GM23338 (cell line): ENCODE measurements at regions not wholly inside any gene's neighbourhood (a gene's known extent, or its start where the extent isn't known, plus 50 kb on each side); places are given as distances from the start of the nearest gene placed in this dataset.
"Not testable (repeated sequence)": the region's sequence is repeated elsewhere in the genome, so short reads cannot be mapped to it uniquely, and the experiment has no call there.

ENCODE experiments used
- ATAC-seq: fragments of 200-7000 bp; cut with Tn5 transposase; 3 replicates; pipeline ENCODE4 v1.9.1; 2020
- DNase-seq: peaks from one replicate; pipeline ENCODE4 v3.0.0-alpha.2; 2015; ENCODE audit warnings: low spot score
- H2AFZ ChIP-seq: fragments of 200-600 bp; sonication (generic); 2 replicates; pipeline ENCODE4 v1.8.0; 2016; ENCODE audit warnings: antibody characterized with exemption, mild to moderate bottlenecking, moderate library complexity
- H3F3A ChIP-seq: fragments of 200-600 bp; sonication (generic); replicated peaks from 2 replicates; pipeline ENCODE4 v1.8.0; 2017; ENCODE audit warnings: antibody characterized with exemption, mixed run types, low read depth
- H3K27ac ChIP-seq: fragments of 200-600 bp; sonication (generic); 2 replicates; pipeline ENCODE4 v1.6.1; 2016; ENCODE audit warnings: low read depth
- H3K27me3 ChIP-seq: fragments of 200-600 bp; sonication (generic); 2 replicates; pipeline ENCODE4 v1.8.0; 2016; ENCODE audit warnings: mild to moderate bottlenecking, mixed run types, moderate library complexity; ENCODE audit not compliant: insufficient read depth
- H3K36me3 ChIP-seq: fragments of 200-600 bp; sonication (generic); 2 replicates; pipeline ENCODE4 v1.8.0; 2016; ENCODE audit warnings: mild to moderate bottlenecking; ENCODE audit not compliant: insufficient read depth
- H3K4me1 ChIP-seq: fragments of 200-600 bp; sonication (generic); 2 replicates; pipeline ENCODE4 v1.8.0; 2016; ENCODE audit warnings: mild to moderate bottlenecking, moderate library complexity; ENCODE audit not compliant: insufficient read depth
- H3K4me2 ChIP-seq: fragments of 200-600 bp; sonication (generic); 2 replicates; pipeline ENCODE4 v1.7.1; 2017; ENCODE audit warnings: mixed run types
- H3K4me3 ChIP-seq: fragments of 200-600 bp; sonication (generic); 2 replicates; pipeline ENCODE4 v1.6.1; 2016; ENCODE audit warnings: mixed run types
- H3K79me2 ChIP-seq: fragments of 200-600 bp; sonication (generic); replicated peaks from 2 replicates; pipeline ENCODE4 v1.8.0; 2017; ENCODE audit warnings: mild to moderate bottlenecking; ENCODE audit not compliant: insufficient read depth
- H3K9me2 ChIP-seq: fragments of 200-600 bp; sonication (generic); 2 replicates; pipeline ENCODE4 v1.8.0; 2017; ENCODE audit not compliant: insufficient read depth
- H4K20me1 ChIP-seq: fragments of 200-600 bp; sonication (generic); replicated peaks from 2 replicates; pipeline ENCODE4 v1.8.0; 2017; ENCODE audit warnings: mild to moderate bottlenecking; ENCODE audit not compliant: insufficient read depth
- H3K27ac Mint-ChIP-seq: 2 replicates; pipeline ENCODE4 v1.8.0; 2020; ENCODE audit warnings: inconsistent platforms, mild to moderate bottlenecking, moderate library complexity, mixed read lengths
- H3K27me3 Mint-ChIP-seq: 3 replicates; pipeline ENCODE4 v1.8.0; 2022; ENCODE audit warnings: low read depth, mild to moderate bottlenecking, moderate library complexity, mixed read lengths, inconsistent platforms; ENCODE audit not compliant: insufficient read depth, poor library complexity
- H3K36me3 Mint-ChIP-seq: 3 replicates; pipeline ENCODE4 v1.8.0; 2021; ENCODE audit warnings: low read depth, mild to moderate bottlenecking, inconsistent platforms, moderate library complexity, mixed read lengths
- H3K4me1 Mint-ChIP-seq: 3 replicates; pipeline ENCODE4 v1.8.0; 2020; ENCODE audit warnings: mild to moderate bottlenecking, inconsistent platforms, mixed read lengths
- H3K4me3 Mint-ChIP-seq: 3 replicates; pipeline ENCODE4 v1.8.0; 2021; ENCODE audit warnings: moderate library complexity, mild to moderate bottlenecking, inconsistent platforms, mixed read lengths
- H3K9me3 Mint-ChIP-seq: 3 replicates; pipeline ENCODE4 v1.8.0; 2020; ENCODE audit warnings: moderate library complexity, mild to moderate bottlenecking, inconsistent platforms, mixed read lengths
- EZH2phosphoT487 ChIP-seq: fragments of 200-600 bp; sonication (generic); IDR thresholded peaks from one replicate; pipeline ENCODE4 v1.8.1; 2018; ENCODE audit warnings: antibody characterized with exemption; ENCODE audit not compliant: unreplicated experiment
- POLR2AphosphoS5 ChIP-seq: IDR thresholded peaks from 2 replicates; pipeline ENCODE4 v1.6.1; 2016; ENCODE audit warnings: antibody characterized with exemption, low read depth
- ZNF462 ChIP-seq: fragments of 250-450 bp; sonication (Bioruptor Pico); IDR thresholded peaks from 2 replicates; pipeline ENCODE4 v1.5.0; 2020; ENCODE audit warnings: mild to moderate bottlenecking, moderate library complexity

DNA sequence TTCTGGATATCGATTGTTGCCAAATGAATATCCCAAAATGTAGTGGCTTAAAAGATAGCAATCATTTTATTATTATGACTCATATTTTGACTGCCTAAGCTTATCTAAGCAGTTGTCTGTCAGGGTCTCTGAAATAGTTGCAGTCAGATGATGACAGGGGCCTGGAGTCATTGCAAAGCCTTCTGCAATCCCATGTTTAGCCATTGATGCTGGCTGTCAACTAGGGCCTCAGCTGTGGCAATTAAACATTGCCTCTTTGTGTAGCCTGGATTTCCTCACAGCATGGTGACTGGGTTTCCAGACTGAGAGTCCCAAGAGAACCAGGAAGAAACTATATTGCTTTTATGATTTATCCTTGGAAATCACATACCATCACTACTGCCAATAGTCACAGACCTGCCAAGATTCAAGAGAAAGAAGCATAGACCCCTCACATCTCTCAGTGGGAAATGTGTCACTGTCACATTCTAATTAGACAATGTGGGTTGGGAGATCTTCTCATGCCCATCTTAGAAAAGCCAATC lies 227.3 kb upstream of the NOCT start:
- Histone ChIP-seq H3K27me3 (no peaks in the 10 kb centered on the region), H3K27ac (no peak overlapping the region), H3K79me2 (no peaks in the 10 kb centered on the region), H3K4me1 (no peaks in the 10 kb centered on the region), H3F3A (no peaks in the 10 kb centered on the region), H3K4me2 (no peak overlapping the region), H3K4me3 (no peak overlapping the region), H3K9me2 (0 out of 2 replicates have a peak, but pooled peaks cover 3% of the 10 kb centered on the region), H4K20me1 (no peaks in the 10 kb centered on the region), H2AFZ (no peak overlapping the region), H3K36me3 (no peaks in the 10 kb centered on the region)
- no peak overlapping the region for H3K4me3 Mint-ChIP-seq
- no peak for DNase-seq
- no peaks in the 10 kb centered on the region for H3K36me3 Mint-ChIP-seq
- peaks cover 2% of the 10 kb centered on the region for H3K27me3 Mint-ChIP-seq
- H3K4me1 Mint-ChIP-seq: peaks cover 5% of the 10 kb centered on the region; the same call in 1 of the 3 replicates
- TF ChIP-seq POLR2AphosphoS5: no peak
- TF ChIP-seq EZH2phosphoT487: no peak
- TF ChIP-seq ZNF462 (CRISPR knock-in tag): no peak
- H3K27ac Mint-ChIP-seq: no peak overlapping the region
- no peak for ATAC-seq
- H3K9me3 Mint-ChIP-seq: no peaks in the 10 kb centered on the region

DNA sequence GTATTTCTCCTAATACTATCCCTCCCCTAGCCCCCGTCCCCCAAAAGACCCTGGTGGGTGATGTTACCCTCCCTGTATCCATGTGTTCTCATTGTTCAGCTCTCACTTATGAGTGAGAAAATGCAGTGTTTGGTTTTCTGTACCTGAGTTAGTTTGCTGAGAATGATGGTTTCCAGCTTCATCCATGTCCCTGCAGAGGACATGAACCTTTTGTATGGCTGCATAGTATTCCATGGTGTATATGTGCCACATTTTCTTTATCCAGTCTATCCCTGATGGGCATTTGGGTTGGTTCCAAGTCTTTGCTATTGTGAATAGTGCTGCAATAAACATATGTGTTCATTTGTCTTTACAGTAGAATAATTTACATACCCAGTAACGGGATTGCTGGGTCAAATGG lies 235.8 kb upstream of the NOCT start:
- H2AFZ ChIP-seq, H3F3A ChIP-seq, ATAC-seq, DNase-seq, H3K36me3 ChIP-seq, H3K4me2 ChIP-seq, H3K27ac ChIP-seq, H3K79me2 ChIP-seq, H3K27me3 Mint-ChIP-seq, H4K20me1 ChIP-seq, H3K36me3 Mint-ChIP-seq, H3K27ac Mint-ChIP-seq, H3K9me3 Mint-ChIP-seq, H3K9me2 ChIP-seq, H3K27me3 ChIP-seq, H3K4me3 Mint-ChIP-seq, H3K4me1 ChIP-seq, H3K4me1 Mint-ChIP-seq, H3K4me3 ChIP-seq: not testable (repeated sequence)
